Lung (tissue), 11 donors: ENCODE measurements at regions not wholly inside any gene's neighbourhood (a gene's known extent, or its start where the extent isn't known, plus 50 kb on each side); places are given as distances from the start of the nearest gene placed in this dataset.

Source experiments
- ATAC-seq: fragments of 200-7000 bp; cut with Tn5 transposase; one replicate; pipeline ENCODE4 v1.9.1; 2020; ENCODE audit warnings: moderate number of reproducible peaks; ENCODE audit not compliant: insufficient read depth, low FRiP score
- DNase-seq, 3 donors: peaks; one replicate each; pipeline ENCODE4 v3.0.0-alpha.2; 2013 to 2017
- H3K27ac ChIP-seq, 2 donors: one replicate each; pipeline ENCODE4 v1.5.1; 2013; ENCODE audit warnings: mild to moderate bottlenecking in 2 of 2, moderate library complexity in 2 of 2, control low read depth in 1 of 2, inconsistent platforms in 1 of 2, low read depth in 1 of 2, low read length in 1 of 2
- H3K27me3 ChIP-seq, 3 donors: one replicate each; pipeline ENCODE4 v1.5.1; 2013; ENCODE audit warnings: low read length in 2 of 3; ENCODE audit not compliant: control insufficient read depth in 3 of 3, insufficient read depth in 3 of 3
- H3K36me3 ChIP-seq, 4 donors: one replicate each; pipeline ENCODE4 v1.5.1; 2013; ENCODE audit warnings: low read length in 4 of 4, mild to moderate bottlenecking in 1 of 4, moderate library complexity in 1 of 4; ENCODE audit not compliant: control insufficient read depth in 4 of 4, insufficient read depth in 4 of 4
- H3K4me1 ChIP-seq, 5 donors: one replicate each; pipeline ENCODE4 v1.5.1; 2013; ENCODE audit warnings: low read length in 5 of 5, mild to moderate bottlenecking in 2 of 5, moderate library complexity in 1 of 5; ENCODE audit not compliant: control insufficient read depth in 5 of 5, insufficient read depth in 5 of 5
- H3K4me3 ChIP-seq: one replicate; pipeline ENCODE4 v1.5.1; 2013; ENCODE audit warnings: mild to moderate bottlenecking, control low read depth, moderate library complexity
- H3K9ac ChIP-seq, 2 donors: one replicate each; pipeline ENCODE4 v1.5.1; 2013; ENCODE audit warnings: low read length in 2 of 2, control low read depth in 1 of 2; ENCODE audit not compliant: insufficient read depth in 1 of 2
- H3K9me3 ChIP-seq, 4 donors: one replicate each; pipeline ENCODE4 v1.5.1; 2013; ENCODE audit warnings: low read length in 3 of 4, mild to moderate bottlenecking in 1 of 4, moderate library complexity in 1 of 4; ENCODE audit not compliant: control insufficient read depth in 4 of 4, insufficient read depth in 3 of 4
- CTCF ChIP-seq: IDR thresholded peaks from 2 replicates; pipeline ENCODE4 v1.5.1; 2012; ENCODE audit warnings: mild to moderate bottlenecking; ENCODE audit errors: control extremely low read depth, extremely low read depth
- WGBS, 2 donors: extraction: QIAGEN DNeasy Blood & Tissue Kit; methylation state at CpG; one replicate each; pipeline ENCODE4 v1.1.7; 2013; 5-methylcytosine and 5-hydroxymethylcytosine counted together
- donor health status: control.
- donor health status: control.
- donor health status: Bipolar disorder and iron deficiency.
- donor health status: healthy.
- donor health status: DM: yes; HTN: yes; CAD: no.

GRCh38 chr11:39078465-39078864 lies 2381.0 kb downstream of the LRRC4C start:
- Histone ChIP-seq H3K36me3 (no peaks in the 10 kb centered on the region), H3K4me3 (no peak overlapping the region), H3K4me1 (no peaks in the 10 kb centered on the region), H3K27me3 (no peaks in the 10 kb centered on the region), H3K9me3 (peaks cover 0 to 4% (median 2%) of the 10 kb centered on the region in 4 donors), H3K27ac (no peak overlapping the region), H3K9ac (no peak overlapping the region)
- WGBS, 2 donors: 91 to 93% methylated on average over 13 of the region's 13 CpGs
- TF ChIP-seq CTCF: no peak
- ATAC-seq: no peak
- no peak for DNase-seq

GRCh38 chr11:39037611-39038010 lies 2421.8 kb downstream of the LRRC4C start:
- DNase-seq: no peak
- H3K9ac ChIP-seq: no peak overlapping the region
- peaks cover 0 to 2% (median 0%) of the 10 kb centered on the region in 4 donors for H3K9me3 ChIP-seq
- ATAC-seq: no peak
- no peaks in the 10 kb centered on the region for H3K36me3 ChIP-seq
- H3K27me3 ChIP-seq: no peaks in the 10 kb centered on the region
- no peak overlapping the region for H3K4me3 ChIP-seq
- no peaks in the 10 kb centered on the region for H3K4me1 ChIP-seq
- no peak for TF ChIP-seq CTCF
- no peak overlapping the region for H3K27ac ChIP-seq

- ATAC-seq (no peak), DNase-seq (no peak)
- whole genome bisulfite sequencing, 2 donors: 89 to 93% methylated on average over 1 of the region's 1 CpG
- no peak overlapping the region for H3K27ac ChIP-seq
- H3K4me1 ChIP-seq: no peaks in the 10 kb centered on the region
- no peaks in the 10 kb centered on the region for H3K36me3 ChIP-seq
- no peaks in the 10 kb centered on the region for H3K27me3 ChIP-seq
- no peak overlapping the region for H3K9ac ChIP-seq
- H3K4me3 ChIP-seq: no peak overlapping the region
- TF ChIP-seq CTCF: no peak
- peaks cover 0 to 2% (median 0%) of the 10 kb centered on the region in 4 donors for H3K9me3 ChIP-seq
These were observed 2423.4 kb downstream of the LRRC4C start for GRCh38 chr11:39036021-39036420.

GRCh38 chr11:39021539-39021938 lies 2423.5 kb upstream of the RAG2 start:
- peaks cover 0 to 8% (median 0%) of the 10 kb centered on the region in 5 donors for H3K4me1 ChIP-seq
- TF ChIP-seq CTCF: no peak
- H3K36me3 ChIP-seq: no peaks in the 10 kb centered on the region
- ATAC-seq: no peak
- no peak overlapping the region for H3K27ac ChIP-seq
- peak; percentile 75 to 90 (median 83) for DNase-seq
- H3K9me3 ChIP-seq: no peaks in the 10 kb centered on the region
- no peak overlapping the region for H3K4me3 ChIP-seq
- no peak overlapping the region for H3K9ac ChIP-seq
- H3K27me3 ChIP-seq: no peaks in the 10 kb centered on the region
- WGBS, 2 donors: 64% methylated on average over 5 of the region's 5 CpGs
